ENCODE measurements at regions not wholly inside any gene's neighbourhood (a gene's known extent, or its start where the extent isn't known, plus 50 kb on each side); places are given as distances from the start of the nearest gene placed in this dataset.

DNA sequence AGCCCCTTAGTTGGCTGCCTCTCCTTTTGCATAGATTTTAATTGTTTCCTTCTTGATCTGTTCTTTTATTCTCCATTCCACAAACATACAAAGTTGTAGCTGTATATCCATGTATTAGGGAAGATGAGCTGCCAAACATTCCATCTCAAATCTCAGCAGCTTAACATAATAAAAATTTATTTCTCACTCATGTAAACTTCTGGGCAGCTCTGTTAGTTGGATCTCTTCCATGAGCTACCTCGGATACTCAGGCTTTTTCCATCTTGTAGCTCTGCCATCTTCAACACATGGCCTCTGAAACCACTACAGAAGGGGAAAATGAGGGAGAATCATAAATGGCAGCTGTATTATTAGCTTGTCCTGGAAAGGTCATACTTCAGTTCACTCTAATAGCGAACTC lies 149.4 kb upstream of the BMP2 start:
- intact Hi-C loops (cut with DNase I; ENCODE audit: low total_unique reads): no loop called here
- no peak overlapping the region for H3K4me3 ChIP-seq

DNA sequence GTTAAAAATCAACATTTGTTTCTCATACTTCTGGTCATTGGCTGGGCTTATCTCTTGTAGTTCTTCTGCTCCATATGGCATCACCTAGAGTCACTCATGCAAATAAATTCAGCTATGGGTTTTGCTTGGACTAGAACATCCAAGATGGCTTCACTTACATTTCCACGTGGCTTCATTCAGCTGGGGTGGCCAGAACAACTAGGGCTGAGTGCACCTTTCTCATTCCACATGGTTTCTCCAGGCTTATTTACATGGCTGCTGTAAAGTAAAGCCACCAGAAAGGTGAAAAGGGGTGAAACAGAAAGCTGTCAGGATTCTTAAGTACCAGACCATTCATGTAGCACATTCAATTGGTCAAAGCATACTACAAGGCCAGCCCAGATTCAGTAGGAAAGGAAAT lies 151.1 kb upstream of the BMP2 start:
- intact Hi-C loops (cut with DNase I; ENCODE audit: low total_unique reads): no loop called here
- TF ChIP-seq EP300 (IDR thresholded peaks at IDR 0.05): no peak
- TF ChIP-seq POLR2A (IDR thresholded peaks at IDR 0.05): no peak
- no peak for TF ChIP-seq POLR2AphosphoS5 (IDR thresholded peaks at IDR 0.05)
- no peak for TF ChIP-seq CTCF (IDR thresholded peaks at IDR 0.05)
- WGBS, 5 donors: 71 to 95% (median 84%) methylated on average over 1 of the region's 1 CpG
- Histone ChIP-seq H3K27ac (no peak overlapping the region), H3K4me3 (no peak overlapping the region), H3K36me3 (no peaks in the 10 kb centered on the region), H3K4me1 (no peaks in the 10 kb centered on the region), H3K27me3 (no peaks in the 10 kb centered on the region), H3K9me3 (no peaks in the 10 kb centered on the region)
- DNase-seq: no peak

More for the DNA sequence above, 149.4 kb upstream of the BMP2 start:
- Histone ChIP-seq H3K27ac (no peak overlapping the region), H3K27me3 (no peaks in the 10 kb centered on the region), H3K4me1 (no peaks in the 10 kb centered on the region), H3K9me3 (no peaks in the 10 kb centered on the region), H3K36me3 (no peaks in the 10 kb centered on the region)
- no peak for TF ChIP-seq POLR2AphosphoS5 (IDR thresholded peaks at IDR 0.05)
- no peak for TF ChIP-seq CTCF (IDR thresholded peaks at IDR 0.05)
- TF ChIP-seq EP300 (IDR thresholded peaks at IDR 0.05): no peak
- no peak for TF ChIP-seq POLR2A (IDR thresholded peaks at IDR 0.05)
- WGBS, 5 donors: 64 to 78% (median 68%) methylated on average over 2 of the region's 2 CpGs
- no peak for DNase-seq

DNA sequence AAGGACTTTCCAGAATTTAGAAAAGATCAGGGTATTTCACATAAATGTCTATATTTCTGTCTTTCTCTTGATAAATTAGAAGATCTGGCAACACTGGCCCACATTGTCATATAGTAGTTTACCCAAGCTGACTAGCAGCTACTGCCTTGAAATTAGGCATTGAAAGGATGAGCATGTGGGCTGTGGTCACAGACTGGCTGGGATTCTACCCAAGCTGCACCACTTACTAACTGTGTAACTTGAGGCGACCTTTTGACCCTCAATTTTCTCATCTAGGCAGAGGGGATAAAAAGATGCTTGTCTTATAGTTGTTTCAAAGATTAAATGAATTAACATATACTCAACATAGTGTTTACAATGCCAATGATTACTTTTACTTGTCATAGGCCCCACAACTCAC lies 152.7 kb upstream of the BMP2 start:
- no peaks in the 10 kb centered on the region for H3K4me1 ChIP-seq
- no peaks in the 10 kb centered on the region for H3K36me3 ChIP-seq
- no peak for TF ChIP-seq EP300 (IDR thresholded peaks at IDR 0.05)
- TF ChIP-seq CTCF (IDR thresholded peaks at IDR 0.05): no peak
- no peak for TF ChIP-seq POLR2AphosphoS5 (IDR thresholded peaks at IDR 0.05)
- no peak for TF ChIP-seq POLR2A (IDR thresholded peaks at IDR 0.05)
- H3K27ac ChIP-seq: no peak overlapping the region
- no peaks in the 10 kb centered on the region for H3K9me3 ChIP-seq
- no peak for DNase-seq
- WGBS, 5 donors: 57 to 80% (median 64%) methylated on average over 1 of the region's 1 CpG
- no peak overlapping the region for H3K4me3 ChIP-seq
- intact Hi-C loops (cut with DNase I; ENCODE audit: low total_unique reads): no loop called here
- no peaks in the 10 kb centered on the region for H3K27me3 ChIP-seq

DNA sequence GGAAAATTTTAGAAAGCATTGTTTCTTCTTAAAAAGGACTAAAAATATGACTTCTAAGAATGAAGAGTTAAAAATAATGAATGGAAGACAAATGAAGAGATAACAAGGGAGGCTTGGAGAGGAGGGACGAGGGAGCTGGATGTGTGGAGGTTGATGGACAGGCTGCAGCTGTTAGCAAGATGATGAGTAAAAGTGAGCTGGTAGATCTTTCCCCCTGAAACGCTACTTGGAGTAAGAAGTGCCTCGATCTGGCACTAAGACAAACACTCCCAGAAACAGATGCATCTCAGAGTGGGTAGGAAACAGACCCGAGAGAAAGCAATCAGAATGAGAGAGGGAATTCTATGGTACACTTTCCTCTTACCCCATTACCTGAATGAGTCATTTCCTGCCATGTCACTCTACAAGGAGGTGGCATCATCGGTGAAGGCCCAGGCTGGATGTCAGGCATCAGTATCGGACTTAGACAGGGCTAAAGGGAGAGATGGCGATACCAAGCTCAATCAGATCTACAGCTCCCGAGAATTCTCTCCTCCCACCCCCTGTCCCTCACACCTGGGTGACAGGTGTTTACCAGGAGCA lies 154.1 kb upstream of the BMP2 start:
- Histone ChIP-seq H3K4me1 (no peaks in the 10 kb centered on the region), H3K27me3 (no peaks in the 10 kb centered on the region), H3K36me3 (no peaks in the 10 kb centered on the region), H3K4me3 (no peak overlapping the region), H3K27ac (no peak overlapping the region), H3K9me3 (no peaks in the 10 kb centered on the region)
- no peak for DNase-seq
- 60 to 79% (median 68%) methylated on average over 8 of the region's 8 CpGs for WGBS, 5 donors
- no peak for TF ChIP-seq POLR2AphosphoS5 (IDR thresholded peaks at IDR 0.05)
- TF ChIP-seq POLR2A (IDR thresholded peaks at IDR 0.05): no peak
- no peak for TF ChIP-seq EP300 (IDR thresholded peaks at IDR 0.05)
- TF ChIP-seq CTCF (IDR thresholded peaks at IDR 0.05): no peak
- intact Hi-C loops (cut with DNase I; ENCODE audit: low total_unique reads): no loop called here
